Gastrocnemius medialis (tissue), 4 donors: ENCODE measurements at regions not wholly inside any gene's neighbourhood (a gene's known extent, or its start where the extent isn't known, plus 50 kb on each side); places are given as distances from the start of the nearest gene placed in this dataset.

Source experiments
- POLR2A ChIP-seq, 2 donors: fragments of 450-650 bp; IDR thresholded peaks; one replicate each; pipeline ENCODE4 v1.6.1; 2017; ENCODE audit warnings: antibody characterized with exemption in 2 of 2, mild to moderate bottlenecking in 2 of 2, moderate library complexity in 2 of 2
- TF ChIP-seq, protein P1 (sequence below), 5 experiments: fragments of 450-650 bp in 3 of 5; fragments of 200-600 bp in 2 of 5; sonication (generic) in 2 of 5; IDR thresholded peaks in 4 of 5; conservative IDR thresholded peaks in 1 of 5; 1 replicate in 4 of 5; 2 replicates in 1 of 5; pipeline ENCODE4 v1.5.1; 2016 to 2019; ENCODE audit warnings: antibody characterized with exemption in 5 of 5, mild to moderate bottlenecking in 3 of 5, moderate library complexity in 3 of 5

DNA sequence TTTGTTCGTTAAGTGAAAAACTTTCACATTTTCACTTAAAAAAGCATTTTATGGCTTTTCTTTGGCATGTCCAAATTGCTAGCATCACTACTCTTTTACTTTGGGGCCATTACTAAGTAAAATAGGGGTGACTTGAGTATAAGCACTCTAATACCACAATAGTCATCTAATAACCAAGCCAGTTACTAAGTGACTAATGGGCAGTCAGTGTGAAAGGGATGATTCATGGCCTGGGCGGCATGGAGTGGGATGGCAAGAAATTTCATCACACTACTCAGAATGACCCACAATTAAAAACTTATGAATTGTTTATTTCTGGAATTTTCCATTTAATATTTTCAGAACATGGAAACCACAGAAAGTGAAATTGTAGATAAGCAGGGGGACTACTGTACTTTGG, 60.9 kb downstream of the BMP15 start:
- TF ChIP-seq, protein P1, sequence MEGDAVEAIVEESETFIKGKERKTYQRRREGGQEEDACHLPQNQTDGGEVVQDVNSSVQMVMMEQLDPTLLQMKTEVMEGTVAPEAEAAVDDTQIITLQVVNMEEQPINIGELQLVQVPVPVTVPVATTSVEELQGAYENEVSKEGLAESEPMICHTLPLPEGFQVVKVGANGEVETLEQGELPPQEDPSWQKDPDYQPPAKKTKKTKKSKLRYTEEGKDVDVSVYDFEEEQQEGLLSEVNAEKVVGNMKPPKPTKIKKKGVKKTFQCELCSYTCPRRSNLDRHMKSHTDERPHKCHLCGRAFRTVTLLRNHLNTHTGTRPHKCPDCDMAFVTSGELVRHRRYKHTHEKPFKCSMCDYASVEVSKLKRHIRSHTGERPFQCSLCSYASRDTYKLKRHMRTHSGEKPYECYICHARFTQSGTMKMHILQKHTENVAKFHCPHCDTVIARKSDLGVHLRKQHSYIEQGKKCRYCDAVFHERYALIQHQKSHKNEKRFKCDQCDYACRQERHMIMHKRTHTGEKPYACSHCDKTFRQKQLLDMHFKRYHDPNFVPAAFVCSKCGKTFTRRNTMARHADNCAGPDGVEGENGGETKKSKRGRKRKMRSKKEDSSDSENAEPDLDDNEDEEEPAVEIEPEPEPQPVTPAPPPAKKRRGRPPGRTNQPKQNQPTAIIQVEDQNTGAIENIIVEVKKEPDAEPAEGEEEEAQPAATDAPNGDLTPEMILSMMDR (IDR thresholded peaks at IDR 0.05 in 4 of 5, conservative IDR thresholded peaks at IDR 0.05 in 1 of 5) = no peak
- TF ChIP-seq POLR2A (IDR thresholded peaks at IDR 0.05) = no peak
